ENCODE measurements at regions not wholly inside any gene's neighbourhood (a gene's known extent, or its start where the extent isn't known, plus 50 kb on each side); places are given as distances from the start of the nearest gene placed in this dataset.

- Histone ChIP-seq H3K4me3 (ENCODE audit: insufficient read depth, low read depth, low read length) (no peak overlapping the region), H3K27me3 (ENCODE audit: control insufficient read depth, insufficient read depth, low read length) (no peaks in the 10 kb centered on the region)
- DNase-seq = no peak
These were observed 71.3 kb upstream of the SP4 start for GRCh38 chr7:21356616-21357015.

GRCh38 chr7:21357151-21358097, 70.5 kb upstream of the SP4 start:
- DNase-seq = no peak
- Histone ChIP-seq H3K36me3 (replicated peaks; ENCODE audit: control insufficient read depth, insufficient read depth, low read length) (no peaks in the 10 kb centered on the region), H3K27me3 (ENCODE audit: control insufficient read depth, insufficient read depth, low read length) (no peaks in the 10 kb centered on the region), H3K4me3 (ENCODE audit: insufficient read depth, low read depth, low read length) (no peak overlapping the region)

More at GRCh38 chr7:21356616-21357015, 71.3 kb upstream of the SP4 start:
- H3K36me3 ChIP-seq (replicated peaks; ENCODE audit: control insufficient read depth, insufficient read depth, low read length) = no peaks in the 10 kb centered on the region

- no peaks in the 10 kb centered on the region for H3K36me3 ChIP-seq (replicated peaks; ENCODE audit: control insufficient read depth, insufficient read depth, low read length)
- no peak for DNase-seq
- no peak overlapping the region for H3K4me3 ChIP-seq (ENCODE audit: insufficient read depth, low read depth, low read length)
- no peaks in the 10 kb centered on the region for H3K27me3 ChIP-seq (ENCODE audit: control insufficient read depth, insufficient read depth, low read length)
These were observed 69.2 kb upstream of the SP4 start for GRCh38 chr7:21358648-21359047.

DNA sequence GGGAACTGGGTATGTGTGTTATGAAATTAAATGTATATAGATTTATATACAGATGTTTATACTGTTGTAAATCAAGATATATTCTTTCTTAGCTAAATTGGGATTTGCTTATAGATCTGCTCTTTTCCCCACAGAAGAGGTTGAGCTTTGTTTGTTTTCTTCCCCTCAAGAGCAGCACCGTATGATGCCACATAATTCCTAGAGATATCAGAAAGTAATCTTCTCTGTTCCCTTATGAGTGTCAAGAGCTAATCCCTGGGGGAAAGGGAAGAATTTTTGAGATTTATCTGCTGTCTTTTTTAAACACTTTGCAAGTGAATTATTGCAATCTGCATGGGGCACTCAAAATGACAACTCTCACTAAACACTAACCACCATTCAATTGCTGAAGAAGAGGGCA, 68.7 kb upstream of the SP4 start:
- H3K27me3 ChIP-seq (ENCODE audit: control insufficient read depth, insufficient read depth, low read length) = no peaks in the 10 kb centered on the region
- H3K36me3 ChIP-seq (replicated peaks; ENCODE audit: control insufficient read depth, insufficient read depth, low read length) = no peaks in the 10 kb centered on the region
- no peak overlapping the region for H3K4me3 ChIP-seq (ENCODE audit: insufficient read depth, low read depth, low read length)
- DNase-seq = no peak

DNA sequence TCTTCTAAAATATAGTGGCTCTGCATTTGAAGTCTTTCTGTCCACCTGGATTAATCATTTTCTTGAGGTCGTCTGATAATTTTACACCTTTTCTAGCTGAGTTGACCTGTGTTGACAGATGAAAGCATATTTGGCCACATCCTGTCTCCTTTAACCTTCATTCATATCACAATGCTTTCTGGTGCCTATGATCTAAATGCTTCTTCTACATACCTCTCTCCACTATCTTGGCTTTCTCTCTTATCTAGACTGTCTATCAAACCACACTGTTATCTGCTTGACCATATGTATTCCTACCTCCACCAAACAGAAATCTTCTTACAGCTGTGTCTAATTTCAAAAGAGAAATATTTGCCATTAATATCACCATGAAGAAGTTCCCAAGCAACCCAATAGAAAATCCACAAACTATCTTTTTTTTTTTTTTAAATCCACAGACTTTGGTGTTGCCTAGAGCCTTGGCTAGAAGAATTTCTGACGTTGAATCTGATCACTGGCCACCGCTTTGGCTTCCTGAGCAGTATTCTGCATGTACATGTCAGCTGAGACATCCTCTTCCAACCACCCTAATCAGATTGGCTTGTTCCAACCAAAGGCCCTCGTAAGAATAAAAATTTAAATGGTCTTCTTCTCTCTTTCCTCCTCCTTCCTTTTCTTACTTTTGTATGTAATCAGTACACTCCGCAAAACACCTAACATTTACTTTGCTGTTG, 66.3 kb upstream of the SP4 start:
- DNase-seq = no peak
- H3K27me3 ChIP-seq (ENCODE audit: control insufficient read depth, insufficient read depth, low read length) = no peaks in the 10 kb centered on the region
- no peaks in the 10 kb centered on the region for H3K36me3 ChIP-seq (replicated peaks; ENCODE audit: control insufficient read depth, insufficient read depth, low read length)
- no peak overlapping the region for H3K4me3 ChIP-seq (ENCODE audit: insufficient read depth, low read depth, low read length)

- Histone ChIP-seq H3K4me3 (ENCODE audit: insufficient read depth, low read depth, low read length) (no peak overlapping the region), H3K36me3 (replicated peaks; ENCODE audit: control insufficient read depth, insufficient read depth, low read length) (no peaks in the 10 kb centered on the region), H3K27me3 (ENCODE audit: control insufficient read depth, insufficient read depth, low read length) (no peaks in the 10 kb centered on the region)
- DNase-seq = no peak
These were observed 63.0 kb upstream of the SP4 start for GRCh38 chr7:21364801-21365271.

GRCh38 chr7:21365866-21366624, 61.8 kb upstream of the SP4 start:
- DNase-seq = no peak
- H3K27me3 ChIP-seq (ENCODE audit: control insufficient read depth, insufficient read depth, low read length) = no peaks in the 10 kb centered on the region
- H3K4me3 ChIP-seq (ENCODE audit: insufficient read depth, low read depth, low read length) = no peak overlapping the region
- H3K36me3 ChIP-seq (replicated peaks; ENCODE audit: control insufficient read depth, insufficient read depth, low read length) = no peaks in the 10 kb centered on the region

GRCh38 chr7:21367081-21367480, 60.8 kb upstream of the SP4 start:
- no peak for DNase-seq
- H3K27me3 ChIP-seq (ENCODE audit: control insufficient read depth, insufficient read depth, low read length) = no peaks in the 10 kb centered on the region
- no peak overlapping the region for H3K4me3 ChIP-seq (ENCODE audit: insufficient read depth, low read depth, low read length)
- H3K36me3 ChIP-seq (replicated peaks; ENCODE audit: control insufficient read depth, insufficient read depth, low read length) = no peaks in the 10 kb centered on the region

- Histone ChIP-seq H3K4me3 (ENCODE audit: insufficient read depth, low read depth, low read length) (no peak overlapping the region), H3K36me3 (replicated peaks; ENCODE audit: control insufficient read depth, insufficient read depth, low read length) (no peaks in the 10 kb centered on the region)
- no peak for DNase-seq
These were observed 60.3 kb upstream of the SP4 start for GRCh38 chr7:21367537-21367936.

DNA sequence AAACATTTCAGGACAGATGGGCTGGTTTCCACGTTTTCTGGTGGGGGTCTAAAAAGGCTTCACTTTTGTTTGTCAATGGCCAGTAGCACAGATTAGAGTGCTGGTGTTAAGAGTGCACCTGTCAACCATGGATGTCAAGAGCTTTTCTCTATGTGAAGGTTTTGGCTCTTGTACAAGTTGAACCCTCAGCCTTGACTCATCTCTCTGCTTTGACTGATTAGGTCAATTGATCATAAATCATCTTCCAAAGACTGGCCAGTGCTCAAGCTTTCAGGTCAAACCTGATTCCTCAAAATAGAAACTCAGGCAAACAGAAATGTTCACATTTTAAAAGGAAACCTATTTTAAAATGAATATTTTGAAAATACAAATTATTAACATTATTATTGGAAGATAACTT, 59.6 kb upstream of the SP4 start:
- no peaks in the 10 kb centered on the region for H3K27me3 ChIP-seq (ENCODE audit: control insufficient read depth, insufficient read depth, low read length)
- no peaks in the 10 kb centered on the region for H3K36me3 ChIP-seq (replicated peaks; ENCODE audit: control insufficient read depth, insufficient read depth, low read length)
- DNase-seq = no peak
- H3K4me3 ChIP-seq (ENCODE audit: insufficient read depth, low read depth, low read length) = no peak overlapping the region

More at GRCh38 chr7:21367537-21367936, 60.3 kb upstream of the SP4 start:
- H3K27me3 ChIP-seq (ENCODE audit: control insufficient read depth, insufficient read depth, low read length) = no peaks in the 10 kb centered on the region

- H3K4me3 ChIP-seq (ENCODE audit: insufficient read depth, low read depth, low read length) = no peak overlapping the region
- no peak for DNase-seq
- H3K27me3 ChIP-seq (ENCODE audit: control insufficient read depth, insufficient read depth, low read length) = no peaks in the 10 kb centered on the region
- no peaks in the 10 kb centered on the region for H3K36me3 ChIP-seq (replicated peaks; ENCODE audit: control insufficient read depth, insufficient read depth, low read length)
These were observed 57.5 kb upstream of the SP4 start for GRCh38 chr7:21370283-21370982.

DNA sequence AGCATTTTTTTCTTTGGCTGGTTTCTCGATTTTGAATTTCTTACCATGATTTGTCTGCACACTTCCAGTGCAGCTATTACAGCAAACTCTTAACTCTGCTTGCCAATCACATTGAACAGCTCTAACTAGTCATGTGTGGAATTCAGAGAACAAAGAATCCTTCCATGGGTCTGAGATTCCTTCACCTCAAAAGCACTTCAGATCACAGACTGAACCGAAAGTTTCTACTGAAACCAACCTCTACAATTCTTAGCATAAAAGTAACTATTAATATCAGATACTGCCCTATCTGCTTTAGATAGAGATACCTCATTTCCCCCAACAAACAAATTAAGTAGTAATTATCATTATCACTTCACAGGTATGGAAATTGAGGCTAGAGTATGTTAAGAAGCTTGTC, 56.5 kb upstream of the SP4 start:
- Histone ChIP-seq H3K27me3 (ENCODE audit: control insufficient read depth, insufficient read depth, low read length) (no peaks in the 10 kb centered on the region), H3K4me3 (ENCODE audit: insufficient read depth, low read depth, low read length) (no peak overlapping the region), H3K36me3 (replicated peaks; ENCODE audit: control insufficient read depth, insufficient read depth, low read length) (no peaks in the 10 kb centered on the region)
- peak; percentile 7 for DNase-seq

GRCh38 chr7:21373031-21373430, 54.9 kb upstream of the SP4 start:
- H3K4me3 ChIP-seq (ENCODE audit: insufficient read depth, low read depth, low read length) = no peak overlapping the region
- H3K36me3 ChIP-seq (replicated peaks; ENCODE audit: control insufficient read depth, insufficient read depth, low read length) = no peaks in the 10 kb centered on the region

DNA sequence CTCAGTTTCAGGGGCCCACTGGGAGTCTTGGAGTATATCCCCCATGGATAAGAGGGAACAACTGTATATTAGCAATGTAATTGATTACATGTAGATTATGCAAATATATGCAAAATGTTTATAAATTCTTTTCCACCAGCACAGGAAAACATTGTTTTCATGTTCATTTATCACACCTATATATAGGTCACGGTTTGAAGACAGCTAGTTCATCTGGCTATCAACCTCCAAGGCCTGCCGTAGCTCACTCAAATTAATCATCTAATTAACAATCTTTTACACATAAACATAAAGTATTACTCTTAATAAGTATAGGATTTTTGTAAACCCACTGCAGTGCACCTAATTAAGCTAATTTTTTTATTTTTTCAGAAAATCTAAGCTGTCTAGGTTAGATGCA, 53.7 kb upstream of the SP4 start:
- Histone ChIP-seq H3K36me3 (replicated peaks; ENCODE audit: control insufficient read depth, insufficient read depth, low read length) (no peaks in the 10 kb centered on the region), H3K4me3 (ENCODE audit: insufficient read depth, low read depth, low read length) (no peak overlapping the region), H3K27me3 (ENCODE audit: control insufficient read depth, insufficient read depth, low read length) (no peaks in the 10 kb centered on the region)
- DNase-seq = no peak

More at GRCh38 chr7:21373031-21373430, 54.9 kb upstream of the SP4 start:
- H3K27me3 ChIP-seq (ENCODE audit: control insufficient read depth, insufficient read depth, low read length) = no peaks in the 10 kb centered on the region
- no peak for DNase-seq
